ENCODE measurements at regions not wholly inside any gene's neighbourhood (a gene's known extent, or its start where the extent isn't known, plus 50 kb on each side); places are given as distances from the start of the nearest gene placed in this dataset.
"Not testable (repeated sequence)": the region's sequence is repeated elsewhere in the genome, so short reads cannot be mapped to it uniquely, and the experiment has no call there.

DNA sequence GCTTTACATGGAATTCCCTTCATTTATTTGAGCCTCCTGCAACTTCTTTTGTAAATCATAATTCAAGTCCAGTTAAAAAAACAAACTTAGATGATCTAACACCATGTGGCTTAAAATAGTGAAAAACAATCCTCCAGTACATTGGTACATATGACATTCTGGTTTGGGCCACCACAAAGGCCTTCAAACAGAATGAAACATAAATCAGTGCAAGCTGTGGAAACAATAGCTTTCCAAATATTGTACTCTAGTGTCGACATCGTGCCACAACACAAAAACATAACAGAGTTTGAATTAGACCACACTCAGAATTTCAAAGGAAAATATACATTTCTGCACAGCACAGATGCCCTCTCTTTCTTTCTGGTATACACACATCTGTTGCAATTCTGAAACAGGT, 751.3 kb downstream of the SLC6A15 start:
- no peaks in the 10 kb centered on the region for H4K20me1 ChIP-seq (ENCODE audit: insufficient read depth, low read length)
- no peak overlapping the region for H3K4me2 ChIP-seq (ENCODE audit: low read length)
- TF ChIP-seq EZH2 (IDR thresholded peaks at IDR 0.05; ENCODE audit: borderline replicate concordance, low read length) (no peak), CTCF (IDR thresholded peaks at IDR 0.05; ENCODE audit: low read length) (no peak)
- no peaks in the 10 kb centered on the region for H3K4me1 ChIP-seq (ENCODE audit: insufficient read depth, low read length, severe bottlenecking)
- H3K9me3 ChIP-seq (ENCODE audit: low read length), result no peaks in the 10 kb centered on the region
- no peak overlapping the region for H3K4me3 ChIP-seq (ENCODE audit: low read depth, low read length, poor library complexity, severe bottlenecking)
- H3K9ac ChIP-seq (ENCODE audit: low read length), result no peak overlapping the region
- no peaks in the 10 kb centered on the region for H3F3A ChIP-seq (ENCODE audit: insufficient read depth, low read length)
- no peak overlapping the region for H2AFZ ChIP-seq (ENCODE audit: low read length)
- no peak overlapping the region for H3K27ac ChIP-seq (ENCODE audit: low read depth, low read length, poor library complexity, severe bottlenecking)
- H3K27me3 ChIP-seq (ENCODE audit: insufficient read depth, low read length), result no peaks in the 10 kb centered on the region
- H3K79me2 ChIP-seq (ENCODE audit: insufficient read depth, low read length), result no peaks in the 10 kb centered on the region
- no peaks in the 10 kb centered on the region for H3K9me2 ChIP-seq (ENCODE audit: low read depth, low read length)
- H3K36me3 ChIP-seq (ENCODE audit: insufficient read depth, low read length), result no peaks in the 10 kb centered on the region

GRCh38 chr12:84159260-84159659, 753.3 kb downstream of the SLC6A15 start:
- no peak overlapping the region for H3K9ac ChIP-seq (ENCODE audit: low read length)
- no peaks in the 10 kb centered on the region for H3K27me3 ChIP-seq (ENCODE audit: insufficient read depth, low read length)
- H3K79me2 ChIP-seq (ENCODE audit: insufficient read depth, low read length), result no peaks in the 10 kb centered on the region
- H3K4me1 ChIP-seq (ENCODE audit: insufficient read depth, low read length, severe bottlenecking), result no peaks in the 10 kb centered on the region
- no peak overlapping the region for H2AFZ ChIP-seq (ENCODE audit: low read length)
- H3F3A ChIP-seq (ENCODE audit: insufficient read depth, low read length), result no peaks in the 10 kb centered on the region
- H4K20me1 ChIP-seq (ENCODE audit: insufficient read depth, low read length), result no peaks in the 10 kb centered on the region
- H3K4me2 ChIP-seq (ENCODE audit: low read length), result no peak overlapping the region
- H3K36me3 ChIP-seq (ENCODE audit: insufficient read depth, low read length), result no peaks in the 10 kb centered on the region
- no peak overlapping the region for H3K27ac ChIP-seq (ENCODE audit: low read depth, low read length, poor library complexity, severe bottlenecking)
- TF ChIP-seq EZH2 (IDR thresholded peaks at IDR 0.05; ENCODE audit: borderline replicate concordance, low read length) (no peak), CTCF (IDR thresholded peaks at IDR 0.05; ENCODE audit: low read length) (no peak)
- no peaks in the 10 kb centered on the region for H3K9me3 ChIP-seq (ENCODE audit: low read length)
- no peaks in the 10 kb centered on the region for H3K9me2 ChIP-seq (ENCODE audit: low read depth, low read length)
- no peak overlapping the region for H3K4me3 ChIP-seq (ENCODE audit: low read depth, low read length, poor library complexity, severe bottlenecking)

GRCh38 chr12:84157170-84157569, 755.4 kb downstream of the SLC6A15 start:
- no peaks in the 10 kb centered on the region for H3K9me2 ChIP-seq (ENCODE audit: low read depth, low read length)
- no peak overlapping the region for H2AFZ ChIP-seq (ENCODE audit: low read length)
- H3K79me2 ChIP-seq (ENCODE audit: insufficient read depth, low read length), result no peaks in the 10 kb centered on the region
- no peaks in the 10 kb centered on the region for H3K9me3 ChIP-seq (ENCODE audit: low read length)
- no peak overlapping the region for H3K4me2 ChIP-seq (ENCODE audit: low read length)
- H4K20me1 ChIP-seq (ENCODE audit: insufficient read depth, low read length), result no peaks in the 10 kb centered on the region
- no peak overlapping the region for H3K27ac ChIP-seq (ENCODE audit: low read depth, low read length, poor library complexity, severe bottlenecking)
- no peak overlapping the region for H3K4me3 ChIP-seq (ENCODE audit: low read depth, low read length, poor library complexity, severe bottlenecking)
- no peaks in the 10 kb centered on the region for H3F3A ChIP-seq (ENCODE audit: insufficient read depth, low read length)
- H3K27me3 ChIP-seq (ENCODE audit: insufficient read depth, low read length), result no peaks in the 10 kb centered on the region
- TF ChIP-seq CTCF (IDR thresholded peaks at IDR 0.05; ENCODE audit: low read length) (no peak), EZH2 (IDR thresholded peaks at IDR 0.05; ENCODE audit: borderline replicate concordance, low read length) (no peak)
- H3K9ac ChIP-seq (ENCODE audit: low read length), result no peak overlapping the region
- no peaks in the 10 kb centered on the region for H3K4me1 ChIP-seq (ENCODE audit: insufficient read depth, low read length, severe bottlenecking)
- H3K36me3 ChIP-seq (ENCODE audit: insufficient read depth, low read length), result no peaks in the 10 kb centered on the region

- H2AFZ ChIP-seq (ENCODE audit: low read length); H3K79me2 ChIP-seq (ENCODE audit: insufficient read depth, low read length); H3K9me2 ChIP-seq (ENCODE audit: low read depth, low read length); H3K4me1 ChIP-seq (ENCODE audit: insufficient read depth, low read length, severe bottlenecking); H4K20me1 ChIP-seq (ENCODE audit: insufficient read depth, low read length); H3K4me2 ChIP-seq (ENCODE audit: low read length); H3K27me3 ChIP-seq (ENCODE audit: insufficient read depth, low read length); H3F3A ChIP-seq (ENCODE audit: insufficient read depth, low read length); H3K36me3 ChIP-seq (ENCODE audit: insufficient read depth, low read length); H3K4me3 ChIP-seq (ENCODE audit: low read depth, low read length, poor library complexity, severe bottlenecking); H3K9me3 ChIP-seq (ENCODE audit: low read length); H3K27ac ChIP-seq (ENCODE audit: low read depth, low read length, poor library complexity, severe bottlenecking); H3K9ac ChIP-seq (ENCODE audit: low read length): not testable (repeated sequence)
Observed at GRCh38 chr12:84154991-84155930, 757.3 kb downstream of the SLC6A15 start.

DNA sequence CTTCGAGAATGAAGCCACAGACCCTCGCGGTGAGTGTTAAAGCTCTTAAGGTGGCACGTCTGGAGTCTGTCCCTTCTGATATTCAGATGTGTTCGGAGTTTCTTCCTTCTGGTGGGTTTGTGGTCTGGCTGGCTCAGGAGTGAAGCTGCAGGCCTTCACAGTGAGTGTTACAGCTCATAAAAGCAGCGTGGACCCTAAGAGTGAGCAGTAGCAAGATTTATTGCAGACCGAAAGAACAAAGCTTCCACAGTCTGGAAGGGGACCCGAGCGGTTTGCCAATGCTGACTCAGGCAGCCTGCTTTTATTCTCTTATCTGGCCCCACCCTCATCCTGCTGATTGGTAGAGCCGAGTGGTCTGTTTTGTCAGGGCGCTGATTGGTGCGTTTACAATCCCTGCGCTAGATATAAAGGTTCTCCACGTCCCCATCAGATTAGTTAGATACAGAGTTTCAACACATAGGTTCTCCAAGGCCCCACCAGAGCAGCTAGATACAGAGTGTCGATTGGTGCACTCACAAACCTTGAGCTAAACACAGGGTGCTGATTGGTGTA, 758.1 kb downstream of the SLC6A15 start:
- H3F3A ChIP-seq (ENCODE audit: insufficient read depth, low read length); H3K9me3 ChIP-seq (ENCODE audit: low read length); H3K4me3 ChIP-seq (ENCODE audit: low read depth, low read length, poor library complexity, severe bottlenecking); H3K4me1 ChIP-seq (ENCODE audit: insufficient read depth, low read length, severe bottlenecking); H3K4me2 ChIP-seq (ENCODE audit: low read length); H3K36me3 ChIP-seq (ENCODE audit: insufficient read depth, low read length); H3K9ac ChIP-seq (ENCODE audit: low read length); H3K27ac ChIP-seq (ENCODE audit: low read depth, low read length, poor library complexity, severe bottlenecking); H4K20me1 ChIP-seq (ENCODE audit: insufficient read depth, low read length); H3K79me2 ChIP-seq (ENCODE audit: insufficient read depth, low read length); H3K9me2 ChIP-seq (ENCODE audit: low read depth, low read length); H3K27me3 ChIP-seq (ENCODE audit: insufficient read depth, low read length); H2AFZ ChIP-seq (ENCODE audit: low read length): not testable (repeated sequence)
